GM18873 (cell line): ENCODE measurements at regions not wholly inside any gene's neighbourhood (a gene's known extent, or its start where the extent isn't known, plus 50 kb on each side); places are given as distances from the start of the nearest gene placed in this dataset.
"Not testable (repeated sequence)": the region's sequence is repeated elsewhere in the genome, so short reads cannot be mapped to it uniquely, and the experiment has no call there.

Source experiments
- ATAC-seq: cut with Tn5 transposase; IDR thresholded peaks from one replicate; pipeline ENCODE4 v1.9.1; 2021; ENCODE audit warnings: mild to moderate bottlenecking, moderate library complexity, moderate number of reproducible peaks; ENCODE audit not compliant: unreplicated experiment, low FRiP score

- no peak for ATAC-seq
Observed at GRCh38 chr4:11701966-11702725, 273.5 kb upstream of the HS3ST1 start.

GRCh38 chr4:11700751-11701226 lies 272.1 kb upstream of the HS3ST1 start:
- no peak for ATAC-seq

GRCh38 chr4:11698846-11699590 lies 270.3 kb upstream of the HS3ST1 start:
- no peak for ATAC-seq

- no peak for ATAC-seq
Observed at GRCh38 chr4:11698033-11698432, 269.3 kb upstream of the HS3ST1 start.

GRCh38 chr4:11693693-11694092 lies 265.0 kb upstream of the HS3ST1 start:
- ATAC-seq = no peak

- no peak for ATAC-seq
Observed at GRCh38 chr4:11691236-11691635, 262.5 kb upstream of the HS3ST1 start.

GRCh38 chr4:11687727-11688126 lies 259.0 kb upstream of the HS3ST1 start:
- ATAC-seq = no peak

- ATAC-seq = no peak
Observed at GRCh38 chr4:11685481-11685880, 256.8 kb upstream of the HS3ST1 start.

- no peak for ATAC-seq
Observed at GRCh38 chr4:11675051-11675800, 246.5 kb upstream of the HS3ST1 start.

- ATAC-seq = no peak
Observed at GRCh38 chr4:11670304-11670703, 241.6 kb upstream of the HS3ST1 start.

- no peak for ATAC-seq
Observed at GRCh38 chr4:11669156-11669555, 240.5 kb upstream of the HS3ST1 start.

GRCh38 chr4:11663114-11663513 lies 234.4 kb upstream of the HS3ST1 start:
- no peak for ATAC-seq

- ATAC-seq = no peak
Observed at GRCh38 chr4:11650801-11651596, 222.3 kb upstream of the HS3ST1 start.

- no peak for ATAC-seq
Observed at GRCh38 chr4:11647433-11647832, 218.7 kb upstream of the HS3ST1 start.

- ATAC-seq = not testable (repeated sequence)
Observed at GRCh38 chr4:11643081-11643480, 214.4 kb upstream of the HS3ST1 start.

GRCh38 chr4:11640584-11640983 lies 211.9 kb upstream of the HS3ST1 start:
- no peak for ATAC-seq

- no peak for ATAC-seq
Observed at GRCh38 chr4:11636551-11636950, 207.9 kb upstream of the HS3ST1 start.

GRCh38 chr4:11636031-11636430 lies 207.3 kb upstream of the HS3ST1 start:
- ATAC-seq = no peak

GRCh38 chr4:11635342-11635741 lies 206.6 kb upstream of the HS3ST1 start:
- ATAC-seq = no peak

- ATAC-seq = no peak
Observed at GRCh38 chr4:11634283-11634682, 205.6 kb upstream of the HS3ST1 start.
